GM12872 (cell line): ENCODE measurements at regions not wholly inside any gene's neighbourhood (a gene's known extent, or its start where the extent isn't known, plus 50 kb on each side); places are given as distances from the start of the nearest gene placed in this dataset.

Experiments
- TF ChIP-seq, protein P1 (sequence below): IDR thresholded peaks from 3 replicates; pipeline ENCODE4 v1.5.1; 2011; ENCODE audit warnings: low read depth, mild to moderate bottlenecking, low read length, moderate library complexity; ENCODE audit not compliant: insufficient read depth

DNA sequence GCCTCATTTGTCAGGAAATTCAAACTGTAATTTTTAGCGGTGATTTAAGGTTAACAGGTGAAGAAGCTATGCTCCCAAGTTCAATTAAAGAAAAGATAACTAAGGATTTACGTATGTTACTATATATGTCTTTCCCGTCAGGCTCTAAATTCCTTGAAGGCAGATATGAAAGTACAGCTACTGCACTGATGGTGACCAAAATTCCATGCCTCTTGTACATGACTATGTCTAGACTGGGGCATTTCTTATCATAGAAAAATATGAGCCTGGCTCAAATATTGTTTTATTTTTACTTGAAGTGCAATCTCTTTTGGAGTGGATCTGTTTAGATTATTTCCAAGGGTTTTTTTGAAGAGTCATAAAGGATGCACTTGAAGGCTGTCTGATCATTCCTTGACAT, 647.1 kb upstream of the KCNMB2 start:
- TF ChIP-seq, protein P1, sequence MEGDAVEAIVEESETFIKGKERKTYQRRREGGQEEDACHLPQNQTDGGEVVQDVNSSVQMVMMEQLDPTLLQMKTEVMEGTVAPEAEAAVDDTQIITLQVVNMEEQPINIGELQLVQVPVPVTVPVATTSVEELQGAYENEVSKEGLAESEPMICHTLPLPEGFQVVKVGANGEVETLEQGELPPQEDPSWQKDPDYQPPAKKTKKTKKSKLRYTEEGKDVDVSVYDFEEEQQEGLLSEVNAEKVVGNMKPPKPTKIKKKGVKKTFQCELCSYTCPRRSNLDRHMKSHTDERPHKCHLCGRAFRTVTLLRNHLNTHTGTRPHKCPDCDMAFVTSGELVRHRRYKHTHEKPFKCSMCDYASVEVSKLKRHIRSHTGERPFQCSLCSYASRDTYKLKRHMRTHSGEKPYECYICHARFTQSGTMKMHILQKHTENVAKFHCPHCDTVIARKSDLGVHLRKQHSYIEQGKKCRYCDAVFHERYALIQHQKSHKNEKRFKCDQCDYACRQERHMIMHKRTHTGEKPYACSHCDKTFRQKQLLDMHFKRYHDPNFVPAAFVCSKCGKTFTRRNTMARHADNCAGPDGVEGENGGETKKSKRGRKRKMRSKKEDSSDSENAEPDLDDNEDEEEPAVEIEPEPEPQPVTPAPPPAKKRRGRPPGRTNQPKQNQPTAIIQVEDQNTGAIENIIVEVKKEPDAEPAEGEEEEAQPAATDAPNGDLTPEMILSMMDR: no peak

DNA sequence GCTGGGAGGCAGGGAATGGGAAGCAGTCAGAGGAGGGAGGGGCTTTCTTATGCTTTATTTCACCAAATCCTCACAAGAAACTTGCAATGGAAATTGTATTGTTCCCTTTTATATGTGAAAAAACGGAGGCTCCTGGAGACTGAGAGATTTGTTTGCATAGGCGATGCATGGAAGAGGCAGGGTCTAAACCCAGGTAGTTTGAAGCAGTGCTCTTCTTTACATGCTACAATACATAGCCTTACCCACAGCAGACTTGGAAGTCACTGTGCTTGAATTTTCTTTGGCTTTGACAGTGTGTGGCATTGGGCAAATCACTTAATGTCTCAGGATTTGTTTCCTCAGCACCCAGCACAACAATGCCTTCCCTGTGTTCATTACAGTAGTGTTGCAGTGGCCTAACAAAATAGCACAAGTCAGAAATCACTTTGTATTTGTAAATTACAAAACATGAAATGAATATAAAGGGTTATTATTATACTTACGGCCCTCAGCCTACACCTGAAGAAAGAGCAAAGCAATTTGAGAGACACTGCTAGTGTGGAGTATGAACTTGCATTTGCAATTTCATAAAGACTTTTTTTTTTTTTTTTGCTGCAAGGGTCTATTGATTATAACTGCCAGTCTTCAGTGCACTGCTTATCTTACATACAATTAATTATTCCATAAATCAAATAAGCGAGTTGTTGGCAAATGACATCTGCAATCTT, 646.4 kb upstream of the KCNMB2 start:
- TF ChIP-seq, protein P1: no peak

DNA sequence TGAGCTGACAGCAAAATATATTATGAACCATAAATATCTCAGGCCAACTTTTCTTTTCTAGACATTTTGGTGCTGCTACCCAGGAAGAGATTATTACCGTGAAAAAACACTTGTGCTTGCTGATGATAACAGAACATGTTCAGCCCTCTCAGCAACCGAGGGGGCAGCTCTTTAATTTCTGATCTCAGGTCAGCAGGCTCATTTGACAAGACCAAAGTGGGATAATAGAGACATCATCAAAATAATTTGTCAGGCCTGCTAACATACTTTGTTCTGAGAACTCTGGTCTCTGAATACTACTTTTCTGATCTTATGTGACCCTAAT, 645.9 kb upstream of the KCNMB2 start:
- TF ChIP-seq, protein P1: no peak

DNA sequence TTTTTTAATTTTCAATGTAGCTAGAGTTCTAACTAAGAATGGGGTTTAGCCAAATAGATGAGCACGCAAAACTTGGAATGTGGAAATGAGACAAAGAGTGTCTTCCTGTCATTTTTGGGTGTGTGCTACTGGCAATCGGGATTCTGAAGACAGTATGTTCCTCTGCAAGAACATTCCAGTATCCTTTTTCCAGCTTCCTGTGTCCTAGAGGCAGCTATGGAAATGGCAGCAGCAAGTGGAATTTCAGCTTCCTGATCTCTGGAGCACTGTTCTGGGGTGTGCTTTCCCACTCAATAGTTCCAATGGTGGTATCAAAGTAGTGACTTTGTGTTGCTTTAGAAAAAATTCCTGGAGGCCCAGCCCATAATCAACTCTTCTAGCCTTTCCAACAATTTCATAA, 642.9 kb upstream of the KCNMB2 start:
- TF ChIP-seq, protein P1: no peak

DNA sequence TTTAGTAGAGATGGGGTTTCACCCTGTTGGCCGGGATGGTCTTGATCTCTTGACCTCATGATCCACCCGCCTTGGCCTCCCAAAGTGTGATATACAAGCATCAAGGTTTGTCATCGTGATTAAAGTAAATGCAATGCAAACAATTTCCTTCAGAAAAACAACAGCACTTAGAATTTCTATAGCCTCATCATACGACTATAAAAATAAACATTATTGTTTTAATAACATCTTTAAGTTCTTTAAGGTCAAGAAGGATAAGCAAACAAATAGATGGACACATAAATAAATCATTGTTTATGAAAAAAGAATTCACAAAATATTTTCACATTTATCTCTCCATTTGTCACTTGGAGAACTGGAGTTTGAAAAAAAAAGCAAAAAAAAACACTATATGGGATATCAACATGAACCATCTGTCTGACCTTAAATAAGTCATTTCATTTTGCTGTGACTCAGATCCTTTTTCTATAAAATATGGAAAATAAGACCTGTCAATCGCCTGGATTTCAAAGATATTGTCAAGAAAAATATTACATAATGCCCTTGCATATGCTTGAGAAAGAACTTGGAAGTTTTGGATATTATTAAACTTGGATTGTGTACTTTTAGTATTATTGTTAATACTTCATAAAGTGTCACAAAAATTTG, 642.0 kb upstream of the KCNMB2 start:
- TF ChIP-seq, protein P1: no peak

DNA sequence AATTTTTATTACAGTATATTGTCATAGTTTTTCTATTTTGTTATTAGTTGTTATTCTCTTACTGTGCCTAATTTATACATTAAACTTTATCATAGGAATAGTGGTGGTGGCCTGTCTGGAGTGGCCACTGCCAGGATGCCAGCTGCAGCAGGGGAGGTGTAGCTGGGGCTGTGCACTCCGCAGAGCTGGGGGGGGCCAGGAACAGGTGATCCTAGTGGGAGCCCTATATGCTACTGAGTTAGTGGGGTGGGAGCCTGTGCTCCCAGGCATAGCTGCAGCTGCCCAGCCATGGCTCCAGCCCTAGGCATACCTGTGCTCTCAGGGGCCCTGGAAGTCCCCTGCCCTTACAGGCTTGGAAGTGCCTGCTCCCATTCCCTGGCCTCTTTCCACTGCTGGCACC, 638.1 kb upstream of the KCNMB2 start:
- TF ChIP-seq, protein P1: no peak

DNA sequence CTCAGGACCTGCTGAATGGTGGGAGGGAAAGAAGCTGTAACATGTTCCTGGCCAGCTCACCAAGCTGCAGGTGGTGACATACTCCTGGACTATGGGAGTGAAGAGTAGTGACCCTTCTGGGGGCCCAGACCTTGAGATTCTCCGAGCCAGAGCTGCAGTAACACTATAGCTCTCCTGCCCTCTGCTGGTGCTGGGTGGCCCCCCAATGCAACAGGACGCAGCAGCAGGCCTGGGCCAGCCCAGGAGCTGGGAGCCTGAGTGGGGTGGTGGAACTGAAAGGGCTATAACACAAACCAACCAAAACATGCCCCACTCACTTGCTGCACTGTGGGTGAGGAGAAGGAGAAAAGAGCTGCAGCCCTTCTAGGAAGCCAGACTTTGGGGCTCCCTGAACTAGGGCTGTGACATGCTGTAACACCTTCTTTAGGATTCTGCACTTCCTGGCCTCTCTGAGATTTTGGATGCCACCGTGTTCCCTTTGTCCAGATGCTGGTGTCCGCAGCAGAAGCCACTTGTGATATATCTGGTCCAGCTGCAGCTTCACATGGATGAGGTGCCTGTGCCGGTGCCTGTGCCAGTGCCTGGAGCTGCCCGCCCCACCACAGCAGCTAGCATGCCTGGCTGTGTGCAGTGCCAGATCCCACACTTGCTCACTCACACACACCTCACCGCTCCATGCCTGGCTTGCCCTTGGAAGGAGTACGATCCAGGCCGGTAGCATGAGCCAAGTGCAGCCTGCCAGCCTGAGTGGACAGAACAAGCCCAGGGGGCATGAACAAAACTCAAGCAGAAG, 636.8 kb upstream of the KCNMB2 start:
- TF ChIP-seq, protein P1: no peak; the same call in 2 of the 3 replicates
